Astrocyte (in vitro differentiated cells and primary cell): ENCODE measurements at regions not wholly inside any gene's neighbourhood (a gene's known extent, or its start where the extent isn't known, plus 50 kb on each side); places are given as distances from the start of the nearest gene placed in this dataset.
"Not testable (repeated sequence)": the region's sequence is repeated elsewhere in the genome, so short reads cannot be mapped to it uniquely, and the experiment has no call there.

Experiments used
- DNase-seq: peaks from one replicate; pipeline ENCODE4 v3.0.0-alpha.2; 2010; ENCODE audit warnings: low read depth
- FAIRE-seq: peaks from 2 replicates; lab custom pipeline; 2011; peaks lifted over from hg19 to GRCh38; lab: Jason Lieb, UNC
- H2AFZ ChIP-seq: 2 replicates; pipeline ENCODE4 v1.6.0; 2012; ENCODE audit warnings: low read depth, low read length, inconsistent platforms
- H3K27ac ChIP-seq: 2 replicates; pipeline ENCODE4 v1.5.1; 2011; ENCODE audit warnings: low read depth, low read length, inconsistent platforms
- H3K27me3 ChIP-seq: 2 replicates; pipeline ENCODE4 v1.6.0; 2011; ENCODE audit warnings: low read length, inconsistent platforms; ENCODE audit not compliant: insufficient read depth
- H3K36me3 ChIP-seq: 2 replicates; pipeline ENCODE4 v1.5.1; 2011; ENCODE audit warnings: low read length, inconsistent platforms; ENCODE audit not compliant: insufficient read depth
- H3K4me1 ChIP-seq: 2 replicates; pipeline ENCODE4 v1.5.1; 2011; ENCODE audit warnings: low read length, inconsistent platforms; ENCODE audit not compliant: insufficient read depth
- H3K4me2 ChIP-seq: 2 replicates; pipeline ENCODE4 v1.6.0; 2012; ENCODE audit warnings: low read length, inconsistent platforms
- H3K4me3 ChIP-seq: 2 replicates; pipeline ENCODE4 v1.5.1; 2011; ENCODE audit warnings: low read depth, mild to moderate bottlenecking, low read length, inconsistent platforms; ENCODE audit not compliant: insufficient read depth
- H3K79me2 ChIP-seq: 2 replicates; pipeline ENCODE4 v1.6.0; 2012; ENCODE audit warnings: mild to moderate bottlenecking, low read length, inconsistent platforms; ENCODE audit not compliant: insufficient read depth
- H3K9ac ChIP-seq: 2 replicates; pipeline ENCODE4 v1.6.0; 2012; ENCODE audit warnings: mild to moderate bottlenecking, low read length, inconsistent platforms
- H3K9me3 ChIP-seq: 2 replicates; pipeline ENCODE4 v1.5.1; 2012; ENCODE audit warnings: low read depth, mild to moderate bottlenecking, low read length, inconsistent platforms; ENCODE audit not compliant: insufficient read depth
- H4K20me1 ChIP-seq: 2 replicates; pipeline ENCODE4 v1.6.0; 2012; ENCODE audit warnings: low read length, inconsistent platforms; ENCODE audit not compliant: insufficient read depth
- H3K27ac Mint-ChIP-seq: one replicate; pipeline ENCODE4 v1.8.0; 2021; ENCODE audit warnings: mild to moderate bottlenecking, mixed read lengths; ENCODE audit not compliant: unreplicated experiment
- H3K27me3 Mint-ChIP-seq: one replicate; pipeline ENCODE4 v1.8.0; 2021; ENCODE audit warnings: low read depth, mixed read lengths; ENCODE audit not compliant: unreplicated experiment
- H3K36me3 Mint-ChIP-seq: one replicate; pipeline ENCODE4 v1.8.0; 2021; ENCODE audit warnings: low read depth, mixed read lengths; ENCODE audit not compliant: unreplicated experiment
- H3K4me1 Mint-ChIP-seq: one replicate; pipeline ENCODE4 v1.8.0; 2021; ENCODE audit warnings: low read depth, mixed read lengths; ENCODE audit not compliant: unreplicated experiment
- H3K4me3 Mint-ChIP-seq: one replicate; pipeline ENCODE4 v1.8.0; 2021; ENCODE audit warnings: mild to moderate bottlenecking, moderate library complexity, mixed read lengths; ENCODE audit not compliant: unreplicated experiment
- H3K9me3 Mint-ChIP-seq: one replicate; pipeline ENCODE4 v1.8.0; 2021; ENCODE audit warnings: mild to moderate bottlenecking, mixed read lengths; ENCODE audit not compliant: unreplicated experiment
- EZH2 ChIP-seq: IDR thresholded peaks from 2 replicates; pipeline ENCODE4 v1.6.1; 2012; ENCODE audit warnings: mild to moderate bottlenecking, low read length, inconsistent platforms; ENCODE audit not compliant: insufficient read depth
- TF ChIP-seq, protein P1 (sequence below): IDR thresholded peaks from 2 replicates; pipeline ENCODE4 v1.5.1; 2011; ENCODE audit warnings: low read depth, mild to moderate bottlenecking, inconsistent platforms, low read length, moderate library complexity; ENCODE audit not compliant: insufficient read depth

DNA sequence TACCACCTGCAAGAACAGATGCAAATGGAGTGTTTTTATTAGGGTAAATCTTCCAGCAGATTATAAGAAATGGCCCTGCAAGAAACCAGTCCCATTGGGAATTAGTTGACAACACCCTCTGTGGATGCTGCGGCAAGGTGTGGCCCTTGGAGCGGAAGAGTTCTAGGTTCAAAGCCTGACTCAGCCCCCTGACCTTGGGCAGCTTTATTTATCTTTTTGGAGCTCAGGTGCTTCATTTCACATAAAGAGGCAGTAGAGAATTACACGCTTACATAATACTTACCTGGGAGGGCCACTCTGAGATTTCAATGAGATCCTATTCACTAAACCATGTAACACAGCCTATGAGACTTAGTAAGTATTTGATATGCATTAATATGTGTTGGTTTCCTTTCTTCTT, 318.2 kb upstream of the SOX9 start:
- TF ChIP-seq EZH2 = no peak
- TF ChIP-seq, protein P1, sequence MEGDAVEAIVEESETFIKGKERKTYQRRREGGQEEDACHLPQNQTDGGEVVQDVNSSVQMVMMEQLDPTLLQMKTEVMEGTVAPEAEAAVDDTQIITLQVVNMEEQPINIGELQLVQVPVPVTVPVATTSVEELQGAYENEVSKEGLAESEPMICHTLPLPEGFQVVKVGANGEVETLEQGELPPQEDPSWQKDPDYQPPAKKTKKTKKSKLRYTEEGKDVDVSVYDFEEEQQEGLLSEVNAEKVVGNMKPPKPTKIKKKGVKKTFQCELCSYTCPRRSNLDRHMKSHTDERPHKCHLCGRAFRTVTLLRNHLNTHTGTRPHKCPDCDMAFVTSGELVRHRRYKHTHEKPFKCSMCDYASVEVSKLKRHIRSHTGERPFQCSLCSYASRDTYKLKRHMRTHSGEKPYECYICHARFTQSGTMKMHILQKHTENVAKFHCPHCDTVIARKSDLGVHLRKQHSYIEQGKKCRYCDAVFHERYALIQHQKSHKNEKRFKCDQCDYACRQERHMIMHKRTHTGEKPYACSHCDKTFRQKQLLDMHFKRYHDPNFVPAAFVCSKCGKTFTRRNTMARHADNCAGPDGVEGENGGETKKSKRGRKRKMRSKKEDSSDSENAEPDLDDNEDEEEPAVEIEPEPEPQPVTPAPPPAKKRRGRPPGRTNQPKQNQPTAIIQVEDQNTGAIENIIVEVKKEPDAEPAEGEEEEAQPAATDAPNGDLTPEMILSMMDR = no peak
- Histone ChIP-seq H3K9me3 (no peaks in the 10 kb centered on the region), H3K27ac (no peak overlapping the region), H3K4me1 (peaks cover 5% of the 10 kb centered on the region), H3K9ac (no peak overlapping the region), H3K36me3 (no peaks in the 10 kb centered on the region), H3K4me3 (no peak overlapping the region), H2AFZ (no peak overlapping the region), H4K20me1 (no peaks in the 10 kb centered on the region), H3K27me3 (no peaks in the 10 kb centered on the region), H3K79me2 (no peaks in the 10 kb centered on the region), H3K4me2 (no peak overlapping the region)
- Mint-ChIP-seq H3K4me3 (no peak overlapping the region), H3K27ac (no peak overlapping the region), H3K36me3 (no peaks in the 10 kb centered on the region), H3K27me3 (peaks cover 2% of the 10 kb centered on the region), H3K4me1 (no peaks in the 10 kb centered on the region), H3K9me3 (no peaks in the 10 kb centered on the region)
- DNase-seq = no peak
- FAIRE-seq = no peak

DNA sequence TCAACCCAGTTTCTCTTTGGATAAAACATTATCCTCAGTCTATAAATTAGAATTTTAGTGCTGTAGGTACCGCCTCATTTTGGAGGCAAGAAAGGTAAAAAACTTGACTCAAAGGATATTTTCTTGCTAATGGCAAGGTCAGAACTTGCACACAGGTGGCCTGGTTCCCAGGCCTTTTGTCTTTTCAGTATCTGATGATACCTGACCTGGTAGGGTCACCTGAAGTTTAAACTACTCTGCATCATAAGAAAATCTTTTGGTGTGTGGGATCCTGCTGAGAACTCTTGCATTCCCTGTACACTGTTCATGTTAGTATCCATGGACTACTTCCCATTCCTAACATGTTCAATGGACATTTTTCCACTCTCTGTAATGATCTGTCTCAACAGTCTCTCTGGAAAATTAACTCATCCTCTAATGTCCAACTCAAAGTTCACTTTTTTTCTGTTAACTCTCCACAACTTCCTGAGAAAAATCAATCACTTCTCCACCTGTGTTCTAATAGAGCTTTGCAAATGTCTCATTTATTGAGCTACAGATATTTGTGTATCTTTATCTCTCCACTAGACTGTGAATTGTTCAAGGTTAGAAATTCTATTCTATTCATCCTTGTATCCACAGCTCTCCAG, 317.1 kb upstream of the SOX9 start:
- Mint-ChIP-seq H3K27me3 (peaks cover 2% of the 10 kb centered on the region), H3K36me3 (no peaks in the 10 kb centered on the region), H3K4me1 (no peaks in the 10 kb centered on the region), H3K9me3 (no peaks in the 10 kb centered on the region), H3K27ac (no peak overlapping the region), H3K4me3 (no peak overlapping the region)
- no peaks in the 10 kb centered on the region for H3K79me2 ChIP-seq
- TF ChIP-seq EZH2 = no peak
- TF ChIP-seq, protein P1 = no peak
- H3K4me3 ChIP-seq = no peak overlapping the region
- H3K27ac ChIP-seq = no peak overlapping the region
- no peak overlapping the region for H3K9ac ChIP-seq
- no peaks in the 10 kb centered on the region for H3K36me3 ChIP-seq
- DNase-seq (no peak), FAIRE-seq (no peak)
- no peaks in the 10 kb centered on the region for H3K27me3 ChIP-seq
- no peaks in the 10 kb centered on the region for H4K20me1 ChIP-seq
- H3K4me1 ChIP-seq = peaks cover 5% of the 10 kb centered on the region
- no peak overlapping the region for H2AFZ ChIP-seq
- no peaks in the 10 kb centered on the region for H3K9me3 ChIP-seq
- no peak overlapping the region for H3K4me2 ChIP-seq

DNA sequence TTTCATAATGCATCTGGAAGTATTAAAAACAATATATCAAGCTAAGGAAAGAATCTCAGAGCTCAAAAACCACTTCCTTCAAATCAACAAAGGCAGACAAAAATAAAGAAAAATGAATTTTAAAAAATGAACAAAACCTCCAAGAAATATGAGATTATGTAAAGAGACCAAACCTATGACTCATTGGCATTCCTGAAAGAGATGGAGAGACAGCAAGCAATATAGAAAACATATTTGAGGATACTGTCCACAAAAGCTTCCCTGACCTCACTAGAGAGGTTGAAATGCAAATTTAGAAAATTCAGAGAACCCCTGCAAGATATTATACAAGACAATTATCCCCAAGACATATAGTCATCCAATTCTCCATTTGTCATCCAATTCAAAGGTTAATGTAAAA, 311.3 kb upstream of the SOX9 start:
- Mint-ChIP-seq H3K36me3 (no peaks in the 10 kb centered on the region), H3K27me3 (peaks cover 2% of the 10 kb centered on the region), H3K4me1 (peaks cover 2% of the 10 kb centered on the region), H3K4me3 (no peak overlapping the region), H3K9me3 (peaks cover 3% of the 10 kb centered on the region), H3K27ac (no peak overlapping the region)
- DNase-seq (no peak), FAIRE-seq (no peak)
- no peaks in the 10 kb centered on the region for H3K27me3 ChIP-seq
- no peak for TF ChIP-seq EZH2
- TF ChIP-seq, protein P1 = no peak
- H3K4me3 ChIP-seq = no peak overlapping the region
- no peak overlapping the region for H3K9ac ChIP-seq
- H2AFZ ChIP-seq = no peak overlapping the region
- no peaks in the 10 kb centered on the region for H3K79me2 ChIP-seq
- no peaks in the 10 kb centered on the region for H3K36me3 ChIP-seq
- H3K4me2 ChIP-seq = no peak overlapping the region
- H3K9me3 ChIP-seq = no peaks in the 10 kb centered on the region
- no peaks in the 10 kb centered on the region for H4K20me1 ChIP-seq
- no peak overlapping the region for H3K27ac ChIP-seq
- H3K4me1 ChIP-seq = no peaks in the 10 kb centered on the region

DNA sequence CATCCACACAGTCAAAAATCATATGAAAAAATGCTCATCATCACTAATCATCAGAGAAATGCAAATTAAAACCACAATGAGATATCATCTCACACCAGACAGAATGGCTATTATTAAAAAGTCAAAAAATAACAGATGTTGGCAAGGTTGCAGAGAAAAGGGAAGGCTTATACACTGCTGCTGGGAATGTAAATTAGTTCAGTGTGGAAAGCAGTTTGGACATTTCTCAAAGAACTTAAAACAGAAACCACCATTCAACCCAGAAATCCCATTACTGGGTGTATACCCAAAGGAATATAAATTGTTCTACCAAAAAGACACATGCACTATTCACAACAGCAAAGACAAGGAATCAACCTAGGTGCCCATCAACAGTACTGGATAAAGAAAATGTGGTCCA, 307.0 kb upstream of the SOX9 start:
- H3K4me1 Mint-ChIP-seq, H3K9me3 ChIP-seq, H3K27me3 ChIP-seq, H2AFZ ChIP-seq, H3K4me2 ChIP-seq, H3K36me3 ChIP-seq, H3K27me3 Mint-ChIP-seq, H3K4me3 Mint-ChIP-seq, H3K9me3 Mint-ChIP-seq, H3K9ac ChIP-seq, H3K4me1 ChIP-seq, H3K36me3 Mint-ChIP-seq, FAIRE-seq, H3K4me3 ChIP-seq, H3K27ac ChIP-seq, H3K79me2 ChIP-seq, H4K20me1 ChIP-seq, H3K27ac Mint-ChIP-seq: not testable (repeated sequence)
- DNase-seq = peak; percentile 26
